Stomach (tissue), 4 donors: ENCODE measurements at regions not wholly inside any gene's neighbourhood (a gene's known extent, or its start where the extent isn't known, plus 50 kb on each side); places are given as distances from the start of the nearest gene placed in this dataset.

Experiments
- EP300 ChIP-seq: sonication (generic); formaldehyde crosslinking; IDR thresholded peaks from one replicate; pipeline ENCODE4 v1.6.1; 2017; ENCODE audit warnings: antibody characterized with exemption
- POLR2A ChIP-seq, 4 donors: fragments of 450-650 bp; IDR thresholded peaks; one replicate each; pipeline ENCODE4 v1.6.1; 2016; ENCODE audit warnings: antibody characterized with exemption in 4 of 4, control low read depth in 2 of 4, mild to moderate bottlenecking in 1 of 4, moderate library complexity in 1 of 4
- TF ChIP-seq, protein P1 (sequence below), 7 experiments: fragments of 450-650 bp in 4 of 7; fragments of 200-600 bp in 3 of 7; sonication (generic) in 3 of 7; IDR thresholded peaks; one replicate each; pipeline ENCODE4 v1.5.1; 2016 to 2019; ENCODE audit warnings: antibody characterized with exemption in 7 of 7, control low read depth in 2 of 7, mild to moderate bottlenecking in 1 of 7

DNA sequence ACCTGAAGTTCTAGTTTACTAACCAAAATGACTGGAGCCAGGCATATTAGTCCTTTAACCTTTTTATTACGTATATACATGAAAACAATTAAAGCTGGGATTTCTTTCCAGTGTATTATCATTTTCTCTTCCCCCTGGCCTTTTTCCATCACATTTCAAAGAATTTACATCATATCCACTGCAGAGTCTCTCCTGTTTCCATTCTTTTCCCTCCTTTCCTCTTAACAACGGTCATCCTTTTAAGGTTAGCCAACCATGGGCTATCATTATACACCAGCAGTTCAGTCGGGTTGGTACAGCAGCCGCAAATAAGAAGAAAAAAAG, 104.6 kb downstream of the TFAP2A start:
- TF ChIP-seq POLR2A (IDR thresholded peaks at IDR 0.05) (no peak), EP300 (no peak)
- TF ChIP-seq, protein P1, sequence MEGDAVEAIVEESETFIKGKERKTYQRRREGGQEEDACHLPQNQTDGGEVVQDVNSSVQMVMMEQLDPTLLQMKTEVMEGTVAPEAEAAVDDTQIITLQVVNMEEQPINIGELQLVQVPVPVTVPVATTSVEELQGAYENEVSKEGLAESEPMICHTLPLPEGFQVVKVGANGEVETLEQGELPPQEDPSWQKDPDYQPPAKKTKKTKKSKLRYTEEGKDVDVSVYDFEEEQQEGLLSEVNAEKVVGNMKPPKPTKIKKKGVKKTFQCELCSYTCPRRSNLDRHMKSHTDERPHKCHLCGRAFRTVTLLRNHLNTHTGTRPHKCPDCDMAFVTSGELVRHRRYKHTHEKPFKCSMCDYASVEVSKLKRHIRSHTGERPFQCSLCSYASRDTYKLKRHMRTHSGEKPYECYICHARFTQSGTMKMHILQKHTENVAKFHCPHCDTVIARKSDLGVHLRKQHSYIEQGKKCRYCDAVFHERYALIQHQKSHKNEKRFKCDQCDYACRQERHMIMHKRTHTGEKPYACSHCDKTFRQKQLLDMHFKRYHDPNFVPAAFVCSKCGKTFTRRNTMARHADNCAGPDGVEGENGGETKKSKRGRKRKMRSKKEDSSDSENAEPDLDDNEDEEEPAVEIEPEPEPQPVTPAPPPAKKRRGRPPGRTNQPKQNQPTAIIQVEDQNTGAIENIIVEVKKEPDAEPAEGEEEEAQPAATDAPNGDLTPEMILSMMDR (IDR thresholded peaks at IDR 0.05): no peak
